Body of pancreas (tissue), 4 donors: ENCODE measurements at regions not wholly inside any gene's neighbourhood (a gene's known extent, or its start where the extent isn't known, plus 50 kb on each side); places are given as distances from the start of the nearest gene placed in this dataset.

Experiments
- ATAC-seq: fragments of 150-250 bp; one replicate; pipeline ENCODE4 v1.9.1; 2016
- DNase-seq, 4 donors: peaks; one replicate each; pipeline ENCODE4 v3.0.0-alpha.2; 2019
- H3K27ac ChIP-seq, 4 donors: fragments of 200-600 bp; sonication (generic); 1 replicate in 3 of 4; 2 replicates in 1 of 4; pipeline versions ENCODE4 v1.5.1 to v1.6.1; 2016 to 2019; ENCODE audit warnings: mild to moderate bottlenecking in 1 of 4, mixed read lengths in 1 of 4, moderate library complexity in 1 of 4
- H3K27me3 ChIP-seq, 2 donors: fragments of 200-600 bp; sonication (generic); one replicate each; pipeline ENCODE4 v1.6.0; 2016; ENCODE audit warnings: mild to moderate bottlenecking in 1 of 2
- H3K36me3 ChIP-seq, 2 donors: fragments of 200-600 bp; sonication (generic); replicated peaks in 1 of 2; 2 replicates each; pipeline ENCODE4 v1.5.1; 2016; ENCODE audit warnings: low read depth in 2 of 2; ENCODE audit not compliant: insufficient read depth in 1 of 2
- H3K4me1 ChIP-seq: fragments of 200-600 bp; sonication (generic); one replicate; pipeline ENCODE4 v1.6.0; 2016
- H3K4me3 ChIP-seq, 2 donors: fragments of 200-600 bp; sonication (generic); 1 replicate in 1 of 2; 2 replicates in 1 of 2; pipeline ENCODE4 v1.5.1; 2016 to 2019
- H3K9me3 ChIP-seq, 3 donors: fragments of 200-600 bp; sonication (generic); 1 replicate in 2 of 3; 2 replicates in 1 of 3; pipeline ENCODE4 v1.5.1; 2016
- POLR2A ChIP-seq, 3 donors: fragments of 450-650 bp; IDR thresholded peaks; one replicate each; pipeline ENCODE4 v1.6.1; 2016; ENCODE audit warnings: antibody characterized with exemption in 3 of 3, mild to moderate bottlenecking in 2 of 3
- WGBS, 2 donors: methylation state at CpG; one replicate each; pipeline ENCODE4 v1.1.5; 2017; 5-methylcytosine and 5-hydroxymethylcytosine counted together
- intact Hi-C: fragments of 100-400 bp; cut with DNase I; formaldehyde crosslinking; loops from one replicate; pipeline ENCODE4 v1.15.1; 2023
- TF ChIP-seq, protein P1 (sequence below), 7 experiments: fragments of 450-650 bp in 4 of 7; fragments of 200-600 bp in 3 of 7; sonication (generic) in 3 of 7; IDR thresholded peaks; one replicate each; pipeline ENCODE4 v1.5.1; 2016 to 2019; ENCODE audit warnings: antibody characterized with exemption in 7 of 7

DNA sequence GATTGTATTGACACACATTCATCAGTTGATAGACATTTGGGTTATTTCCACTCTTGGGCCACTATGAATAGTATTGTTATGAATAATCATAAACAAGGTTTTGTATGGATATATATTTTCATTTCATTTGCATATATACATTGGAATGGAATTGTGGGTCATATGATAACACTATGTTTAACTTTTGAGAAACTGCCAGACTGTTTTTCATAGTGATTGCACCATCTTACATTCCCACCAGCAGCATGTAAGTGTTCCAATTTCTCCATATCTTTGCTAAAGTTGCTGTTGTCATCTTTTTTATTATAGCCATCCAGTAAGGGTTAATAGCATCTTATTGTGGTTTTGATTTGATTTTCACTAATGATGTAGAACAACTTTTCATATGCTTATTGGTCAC lies 198.5 kb upstream of the PPFIA2 start:
- Histone ChIP-seq H3K27ac (no peak overlapping the region), H3K4me3 (no peak overlapping the region), H3K9me3 (no peaks in the 10 kb centered on the region), H3K4me1 (no peaks in the 10 kb centered on the region), H3K36me3 (no peaks in the 10 kb centered on the region), H3K27me3 (no peaks in the 10 kb centered on the region)
- ATAC-seq = no peak
- TF ChIP-seq POLR2A (IDR thresholded peaks at IDR 0.05) = no peak
- TF ChIP-seq, protein P1, sequence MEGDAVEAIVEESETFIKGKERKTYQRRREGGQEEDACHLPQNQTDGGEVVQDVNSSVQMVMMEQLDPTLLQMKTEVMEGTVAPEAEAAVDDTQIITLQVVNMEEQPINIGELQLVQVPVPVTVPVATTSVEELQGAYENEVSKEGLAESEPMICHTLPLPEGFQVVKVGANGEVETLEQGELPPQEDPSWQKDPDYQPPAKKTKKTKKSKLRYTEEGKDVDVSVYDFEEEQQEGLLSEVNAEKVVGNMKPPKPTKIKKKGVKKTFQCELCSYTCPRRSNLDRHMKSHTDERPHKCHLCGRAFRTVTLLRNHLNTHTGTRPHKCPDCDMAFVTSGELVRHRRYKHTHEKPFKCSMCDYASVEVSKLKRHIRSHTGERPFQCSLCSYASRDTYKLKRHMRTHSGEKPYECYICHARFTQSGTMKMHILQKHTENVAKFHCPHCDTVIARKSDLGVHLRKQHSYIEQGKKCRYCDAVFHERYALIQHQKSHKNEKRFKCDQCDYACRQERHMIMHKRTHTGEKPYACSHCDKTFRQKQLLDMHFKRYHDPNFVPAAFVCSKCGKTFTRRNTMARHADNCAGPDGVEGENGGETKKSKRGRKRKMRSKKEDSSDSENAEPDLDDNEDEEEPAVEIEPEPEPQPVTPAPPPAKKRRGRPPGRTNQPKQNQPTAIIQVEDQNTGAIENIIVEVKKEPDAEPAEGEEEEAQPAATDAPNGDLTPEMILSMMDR (IDR thresholded peaks at IDR 0.05) = no peak
- intact Hi-C loops = no loop called here
- DNase-seq = no peak

DNA sequence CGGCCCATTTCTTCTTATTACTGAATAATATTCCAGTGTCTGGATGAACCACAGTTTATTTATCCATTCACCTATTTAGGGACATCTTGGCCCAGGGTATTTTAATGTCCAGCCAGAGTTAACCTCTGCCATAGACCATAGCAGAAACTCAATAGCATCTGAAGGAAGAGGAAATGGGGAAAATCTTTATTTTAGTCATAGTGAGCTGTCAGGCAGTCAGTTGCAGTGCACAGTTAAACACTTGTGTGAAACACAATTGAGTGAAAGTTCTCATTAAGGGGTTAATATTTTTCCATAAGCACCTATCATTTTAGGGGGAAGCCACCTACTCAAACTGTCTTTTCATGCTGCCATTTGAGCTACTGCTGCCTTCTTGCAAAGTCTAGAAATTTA lies 197.3 kb upstream of the PPFIA2 start:
- WGBS, 2 donors = 92 to 100% methylated on average over 1 of the region's 1 CpG
- DNase-seq = no peak
- Histone ChIP-seq H3K27ac (no peak overlapping the region), H3K27me3 (no peaks in the 10 kb centered on the region), H3K36me3 (no peaks in the 10 kb centered on the region), H3K4me3 (no peak overlapping the region), H3K9me3 (no peaks in the 10 kb centered on the region), H3K4me1 (no peaks in the 10 kb centered on the region)
- TF ChIP-seq, protein P1 (IDR thresholded peaks at IDR 0.05) = no peak
- no peak for TF ChIP-seq POLR2A (IDR thresholded peaks at IDR 0.05)
- intact Hi-C loops = no loop called here
- ATAC-seq = no peak

DNA sequence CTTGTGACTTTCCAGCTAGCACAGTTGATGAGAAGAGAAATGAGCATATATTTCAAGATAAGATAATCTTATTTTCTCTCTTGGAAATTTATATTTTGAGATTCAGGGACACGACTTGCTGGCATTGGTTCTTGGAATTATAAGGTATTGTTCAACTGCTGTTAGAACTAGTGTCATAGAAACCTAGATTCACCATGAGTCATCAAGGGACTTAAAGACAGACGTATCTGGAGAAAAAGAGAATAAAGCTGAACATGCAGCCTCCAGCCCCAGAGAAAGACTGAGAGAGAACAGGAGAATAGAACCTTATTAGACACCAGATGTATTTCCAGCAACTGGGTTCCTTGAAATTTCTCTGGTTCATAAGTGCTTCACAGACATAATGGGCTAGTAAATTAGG lies 194.4 kb upstream of the PPFIA2 start:
- no peak for ATAC-seq
- intact Hi-C loops = no loop called here
- H3K9me3 ChIP-seq = no peaks in the 10 kb centered on the region
- no peak overlapping the region for H3K4me3 ChIP-seq
- no peaks in the 10 kb centered on the region for H3K36me3 ChIP-seq
- no peak for DNase-seq
- TF ChIP-seq POLR2A (IDR thresholded peaks at IDR 0.05) = no peak
- TF ChIP-seq, protein P1 (IDR thresholded peaks at IDR 0.05) = no peak
- H3K4me1 ChIP-seq = no peaks in the 10 kb centered on the region
- H3K27me3 ChIP-seq = no peaks in the 10 kb centered on the region
- WGBS, 2 donors = 48% methylated on average over 2 of the region's 2 CpGs
- no peak overlapping the region for H3K27ac ChIP-seq

DNA sequence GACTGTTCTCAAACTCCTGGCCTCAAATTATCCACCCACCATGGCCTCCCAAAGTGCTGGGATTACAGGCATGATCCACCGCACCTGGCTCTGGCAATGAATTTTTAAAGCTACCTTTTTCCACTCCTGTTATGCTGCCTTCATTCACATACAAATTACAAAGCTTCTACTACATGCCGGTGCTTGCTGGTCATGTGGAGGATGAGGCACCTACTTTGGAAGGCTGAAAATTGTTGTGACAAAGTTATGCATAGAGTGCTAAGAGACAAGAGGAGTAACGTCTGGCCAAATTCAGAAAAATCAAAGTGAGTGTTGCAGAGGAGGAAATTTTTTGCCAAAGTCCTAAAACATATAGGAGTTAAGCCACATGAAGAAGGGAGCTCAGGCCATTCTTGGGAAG lies 191.7 kb upstream of the PPFIA2 start:
- no peak overlapping the region for H3K27ac ChIP-seq
- no peaks in the 10 kb centered on the region for H3K4me1 ChIP-seq
- no peak overlapping the region for H3K4me3 ChIP-seq
- no peaks in the 10 kb centered on the region for H3K36me3 ChIP-seq
- intact Hi-C loops = no loop called here
- no peak for DNase-seq
- ATAC-seq = no peak
- TF ChIP-seq, protein P1 (IDR thresholded peaks at IDR 0.05) = no peak
- TF ChIP-seq POLR2A (IDR thresholded peaks at IDR 0.05) = no peak
- no peaks in the 10 kb centered on the region for H3K27me3 ChIP-seq
- WGBS, 2 donors = 70 to 83% methylated on average over 3 of the region's 3 CpGs
- no peaks in the 10 kb centered on the region for H3K9me3 ChIP-seq

DNA sequence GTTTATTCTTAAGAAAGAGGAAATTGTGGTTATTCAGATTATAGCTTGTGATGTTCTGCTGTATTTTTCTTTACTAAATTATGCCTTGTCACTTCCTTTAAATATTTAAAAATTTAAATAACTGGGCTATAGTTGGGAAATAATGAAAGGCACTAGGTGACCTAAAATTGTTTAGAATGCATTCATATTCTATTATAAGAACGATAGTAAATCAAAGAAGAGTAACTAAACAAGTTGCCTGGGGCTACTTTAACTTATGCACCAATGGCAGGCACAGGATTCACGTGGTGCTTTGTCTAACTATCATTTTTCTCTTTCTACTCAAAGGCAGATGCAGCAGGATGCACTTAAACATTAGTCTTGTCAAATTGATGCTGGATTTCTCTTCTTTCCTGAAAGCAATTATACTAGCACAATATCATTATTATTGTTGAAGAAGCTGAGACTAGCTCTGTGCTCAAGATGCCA lies 190.7 kb upstream of the PPFIA2 start:
- Histone ChIP-seq H3K9me3 (no peaks in the 10 kb centered on the region), H3K27ac (no peak overlapping the region), H3K4me1 (no peaks in the 10 kb centered on the region), H3K27me3 (no peaks in the 10 kb centered on the region), H3K36me3 (no peaks in the 10 kb centered on the region), H3K4me3 (no peak overlapping the region)
- no peak for ATAC-seq
- DNase-seq = no peak
- TF ChIP-seq POLR2A (IDR thresholded peaks at IDR 0.05) = no peak
- TF ChIP-seq, protein P1 (IDR thresholded peaks at IDR 0.05) = no peak
- intact Hi-C loops = no loop called here
- 26 to 33% methylated on average over 2 of the region's 2 CpGs for WGBS, 2 donors
